Calu3 (cell line): ENCODE measurements at regions not wholly inside any gene's neighbourhood (a gene's known extent, or its start where the extent isn't known, plus 50 kb on each side); places are given as distances from the start of the nearest gene placed in this dataset.

Experiments used
- BruUV-seq: library from RNA; stranded (reverse); fragments of 400-500 nt; replicated peaks from 2 replicates; lab custom pipeline; 2021; lab: Mats Ljungman, UMichigan
- CTCF ChIA-PET: fragments of 300-600 bp; sonication (Branson Sonifier 250); formaldehyde crosslinking; loops from one replicate; lab custom pipeline; 2022; ENCODE audit warnings: antibody characterized with exemption; lab: Charles Lee
- DNase-seq: peaks from one replicate; pipeline ENCODE4 v3.0.0; 2022
- H3K27ac Mint-ChIP-seq: one replicate; pipeline ENCODE4 v1.8.0; 2022; ENCODE audit warnings: mixed read lengths; ENCODE audit not compliant: unreplicated experiment
- H3K27me3 Mint-ChIP-seq: one replicate; pipeline ENCODE4 v1.8.0; 2022; ENCODE audit warnings: mixed read lengths; ENCODE audit not compliant: unreplicated experiment
- H3K36me3 Mint-ChIP-seq: one replicate; pipeline ENCODE4 v1.8.0; 2022; ENCODE audit warnings: mild to moderate bottlenecking, moderate library complexity, mixed read lengths; ENCODE audit not compliant: insufficient read depth, unreplicated experiment
- H3K4me1 Mint-ChIP-seq: one replicate; pipeline ENCODE4 v1.8.0; 2022; ENCODE audit warnings: mild to moderate bottlenecking, low read depth, mixed read lengths; ENCODE audit not compliant: unreplicated experiment
- H3K4me3 Mint-ChIP-seq: one replicate; pipeline ENCODE4 v1.8.0; 2022; ENCODE audit warnings: mild to moderate bottlenecking, low read depth, moderate library complexity, mixed read lengths; ENCODE audit not compliant: unreplicated experiment
- H3K9me3 Mint-ChIP-seq: one replicate; pipeline ENCODE4 v1.8.0; 2022; ENCODE audit warnings: low read depth, mixed read lengths; ENCODE audit not compliant: unreplicated experiment
- CTCF ChIP-seq: fragments of 200-600 bp; IDR thresholded peaks from one replicate; pipeline ENCODE4 v1.8.0; 2022; ENCODE audit warnings: antibody characterized with exemption; ENCODE audit not compliant: unreplicated experiment
- intact Hi-C: fragments of 100-400 bp; cut with micrococcal nuclease; formaldehyde crosslinking; loops from one replicate; pipeline ENCODE4 v1.10.0; 2022; ENCODE audit not compliant: unreplicated experiment

GRCh38 chr7:18210377-18210776 is 182.7 kb upstream of the PRPS1L1 start:
- CTCF ChIA-PET, result no interaction called here
- BruUV-seq, result no TSS peak

DNA sequence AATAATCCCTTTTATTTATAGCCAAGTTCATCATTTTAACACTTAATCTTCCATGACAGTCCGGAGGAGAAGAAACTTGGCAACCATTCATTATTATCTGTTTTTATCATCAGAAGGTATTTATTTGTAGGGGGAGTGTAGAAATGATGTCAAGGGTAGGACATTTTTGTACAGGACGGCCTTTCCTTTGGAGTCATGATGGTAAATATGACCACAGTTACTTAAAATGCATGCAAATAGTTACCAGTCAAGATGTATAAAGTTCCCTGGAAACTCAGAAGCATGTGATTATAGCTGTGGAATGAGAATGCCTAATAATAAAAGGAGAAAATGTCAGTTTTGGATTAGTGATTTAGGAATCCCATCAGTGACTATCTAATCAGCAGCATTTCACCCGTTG is 183.1 kb upstream of the PRPS1L1 start:
- DNase-seq, result no peak
- no peaks in the 10 kb centered on the region for H3K4me1 Mint-ChIP-seq
- no peak for TF ChIP-seq CTCF
- intact Hi-C loops, result loop anchor here (10.0 kb wide), 1 partner anchor 114 kb away; no protein-coding TSS in a partner anchor
- H3K27ac Mint-ChIP-seq, result no peak overlapping the region
- no peaks in the 10 kb centered on the region for H3K36me3 Mint-ChIP-seq
- no peak overlapping the region for H3K4me3 Mint-ChIP-seq
- CTCF ChIA-PET, result no interaction called here
- no peaks in the 10 kb centered on the region for H3K9me3 Mint-ChIP-seq
- no peaks in the 10 kb centered on the region for H3K27me3 Mint-ChIP-seq
- no TSS peak for BruUV-seq

More at GRCh38 chr7:18210377-18210776, 182.7 kb upstream of the PRPS1L1 start:
- H3K4me1 Mint-ChIP-seq, result no peaks in the 10 kb centered on the region
- H3K4me3 Mint-ChIP-seq, result no peak overlapping the region
- H3K9me3 Mint-ChIP-seq, result no peaks in the 10 kb centered on the region
- no peaks in the 10 kb centered on the region for H3K27me3 Mint-ChIP-seq
- H3K27ac Mint-ChIP-seq, result no peak overlapping the region
- DNase-seq, result no peak
- intact Hi-C loops, result loop anchor here (10.0 kb wide), 1 partner anchor 114 kb away; no protein-coding TSS in a partner anchor
- no peak for TF ChIP-seq CTCF
- no peaks in the 10 kb centered on the region for H3K36me3 Mint-ChIP-seq

DNA sequence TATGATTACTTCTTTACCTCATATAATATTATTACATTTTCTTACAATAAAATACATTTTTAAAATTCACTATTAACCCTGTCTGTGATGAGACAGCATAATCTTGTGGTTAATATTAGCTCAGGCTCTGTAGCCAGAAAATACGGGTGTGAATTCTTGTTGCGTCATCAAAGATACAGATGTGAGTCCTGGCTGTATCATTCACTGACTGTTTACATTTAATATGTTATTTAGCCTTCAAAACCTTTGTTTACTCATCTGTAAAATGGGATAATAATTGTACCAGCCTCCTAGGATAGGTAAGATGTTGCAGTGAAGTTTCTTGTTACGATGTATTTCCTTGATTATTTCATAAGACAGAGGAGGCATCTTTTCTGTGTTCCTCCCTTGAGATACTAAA is 184.7 kb upstream of the PRPS1L1 start:
- Mint-ChIP-seq H3K36me3 (no peaks in the 10 kb centered on the region), H3K9me3 (no peaks in the 10 kb centered on the region), H3K27ac (no peak overlapping the region), H3K4me1 (no peaks in the 10 kb centered on the region), H3K4me3 (no peak overlapping the region), H3K27me3 (no peaks in the 10 kb centered on the region)
- CTCF ChIA-PET, result no interaction called here
- no peak for DNase-seq
- no peak for TF ChIP-seq CTCF
- no TSS peak for BruUV-seq
- intact Hi-C loops, result loop anchor here (10.0 kb wide), 1 partner anchor 112 kb away; no protein-coding TSS in a partner anchor

DNA sequence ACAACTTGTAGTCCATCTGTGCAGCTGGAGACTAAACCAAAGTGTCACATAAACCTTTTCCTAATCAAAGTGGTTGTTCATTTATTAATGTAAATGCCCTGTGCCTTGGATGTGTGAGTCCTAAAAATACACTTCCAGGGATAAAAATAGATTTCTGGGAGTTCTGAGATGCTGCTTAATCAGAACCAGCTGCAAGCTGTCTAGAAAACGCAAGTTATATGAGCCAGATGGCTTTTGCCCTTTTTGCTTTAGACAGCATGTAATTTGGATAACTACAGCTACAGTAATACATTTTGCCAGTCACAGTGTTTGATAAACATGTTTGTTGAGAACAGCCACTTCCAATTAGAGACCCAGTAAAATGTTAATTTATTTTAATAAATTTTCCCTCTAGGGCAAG is 185.1 kb upstream of the PRPS1L1 start:
- intact Hi-C loops, result loop anchor here (10.0 kb wide), 1 partner anchor 112 kb away; no protein-coding TSS in a partner anchor
- no peak for TF ChIP-seq CTCF
- H3K4me1 Mint-ChIP-seq, result no peaks in the 10 kb centered on the region
- no peak for DNase-seq
- no peaks in the 10 kb centered on the region for H3K27me3 Mint-ChIP-seq
- H3K9me3 Mint-ChIP-seq, result no peaks in the 10 kb centered on the region
- CTCF ChIA-PET, result no interaction called here
- no peak overlapping the region for H3K4me3 Mint-ChIP-seq
- no TSS peak for BruUV-seq
- H3K27ac Mint-ChIP-seq, result no peak overlapping the region
- no peaks in the 10 kb centered on the region for H3K36me3 Mint-ChIP-seq
